Osteocyte (in vitro differentiated cells): ENCODE measurements at regions not wholly inside any gene's neighbourhood (a gene's known extent, or its start where the extent isn't known, plus 50 kb on each side); places are given as distances from the start of the nearest gene placed in this dataset.

Source experiments
- DNase-seq: peaks from one replicate; pipeline ENCODE4 v3.0.0; 2021; ENCODE audit warnings: mixed read lengths; ENCODE audit not compliant: unreplicated experiment; ENCODE audit errors: extremely low spot score
- H3K27ac Mint-ChIP-seq: one replicate; pipeline ENCODE4 v1.8.0; 2021; ENCODE audit warnings: mild to moderate bottlenecking, mixed read lengths; ENCODE audit not compliant: unreplicated experiment
- H3K27me3 Mint-ChIP-seq: one replicate; pipeline ENCODE4 v1.8.0; 2021; ENCODE audit warnings: mixed read lengths; ENCODE audit not compliant: unreplicated experiment
- H3K36me3 Mint-ChIP-seq: one replicate; pipeline ENCODE4 v1.8.0; 2021; ENCODE audit warnings: mixed read lengths; ENCODE audit not compliant: unreplicated experiment
- H3K4me1 Mint-ChIP-seq: one replicate; pipeline ENCODE4 v1.8.0; 2021; ENCODE audit warnings: mixed read lengths; ENCODE audit not compliant: unreplicated experiment
- H3K4me3 Mint-ChIP-seq: one replicate; pipeline ENCODE4 v1.8.0; 2021; ENCODE audit warnings: mild to moderate bottlenecking, moderate library complexity, mixed read lengths; ENCODE audit not compliant: unreplicated experiment
- H3K9me3 Mint-ChIP-seq: one replicate; pipeline ENCODE4 v1.8.0; 2021; ENCODE audit warnings: mixed read lengths; ENCODE audit not compliant: unreplicated experiment
- TF ChIP-seq, protein P1 (sequence below): fragments of 200-600 bp; sonication (generic); IDR thresholded peaks from 2 replicates; pipeline ENCODE4 v1.5.0; 2021; ENCODE audit warnings: antibody characterized with exemption, mild to moderate bottlenecking, moderate library complexity

DNA sequence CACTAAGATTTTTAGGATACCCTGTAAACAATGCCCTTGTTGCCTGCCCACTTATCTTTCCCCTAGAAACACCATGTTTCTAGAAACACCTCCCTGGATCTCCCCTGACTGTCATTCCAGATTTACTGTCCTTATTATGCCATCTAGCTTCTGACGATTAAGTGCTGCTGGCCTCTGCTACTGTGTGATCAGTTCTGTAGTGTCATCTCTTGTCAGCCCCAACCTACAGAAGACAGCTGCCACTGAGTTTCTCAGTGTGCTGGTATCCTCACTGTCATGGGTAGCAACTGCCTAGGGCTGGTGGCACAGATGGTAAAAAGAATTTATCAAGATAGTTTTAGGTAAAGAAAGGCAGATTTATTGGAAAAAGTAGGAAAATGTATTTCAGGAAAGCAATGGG is 68.7 kb upstream of the WWC2 start:
- Mint-ChIP-seq H3K9me3 (no peaks in the 10 kb centered on the region), H3K27ac (no peak overlapping the region), H3K4me3 (no peak overlapping the region), H3K27me3 (peaks cover 30% of the 10 kb centered on the region), H3K36me3 (no peaks in the 10 kb centered on the region), H3K4me1 (no peaks in the 10 kb centered on the region)
- TF ChIP-seq, protein P1, sequence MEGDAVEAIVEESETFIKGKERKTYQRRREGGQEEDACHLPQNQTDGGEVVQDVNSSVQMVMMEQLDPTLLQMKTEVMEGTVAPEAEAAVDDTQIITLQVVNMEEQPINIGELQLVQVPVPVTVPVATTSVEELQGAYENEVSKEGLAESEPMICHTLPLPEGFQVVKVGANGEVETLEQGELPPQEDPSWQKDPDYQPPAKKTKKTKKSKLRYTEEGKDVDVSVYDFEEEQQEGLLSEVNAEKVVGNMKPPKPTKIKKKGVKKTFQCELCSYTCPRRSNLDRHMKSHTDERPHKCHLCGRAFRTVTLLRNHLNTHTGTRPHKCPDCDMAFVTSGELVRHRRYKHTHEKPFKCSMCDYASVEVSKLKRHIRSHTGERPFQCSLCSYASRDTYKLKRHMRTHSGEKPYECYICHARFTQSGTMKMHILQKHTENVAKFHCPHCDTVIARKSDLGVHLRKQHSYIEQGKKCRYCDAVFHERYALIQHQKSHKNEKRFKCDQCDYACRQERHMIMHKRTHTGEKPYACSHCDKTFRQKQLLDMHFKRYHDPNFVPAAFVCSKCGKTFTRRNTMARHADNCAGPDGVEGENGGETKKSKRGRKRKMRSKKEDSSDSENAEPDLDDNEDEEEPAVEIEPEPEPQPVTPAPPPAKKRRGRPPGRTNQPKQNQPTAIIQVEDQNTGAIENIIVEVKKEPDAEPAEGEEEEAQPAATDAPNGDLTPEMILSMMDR, result no peak
- no peak for DNase-seq

DNA sequence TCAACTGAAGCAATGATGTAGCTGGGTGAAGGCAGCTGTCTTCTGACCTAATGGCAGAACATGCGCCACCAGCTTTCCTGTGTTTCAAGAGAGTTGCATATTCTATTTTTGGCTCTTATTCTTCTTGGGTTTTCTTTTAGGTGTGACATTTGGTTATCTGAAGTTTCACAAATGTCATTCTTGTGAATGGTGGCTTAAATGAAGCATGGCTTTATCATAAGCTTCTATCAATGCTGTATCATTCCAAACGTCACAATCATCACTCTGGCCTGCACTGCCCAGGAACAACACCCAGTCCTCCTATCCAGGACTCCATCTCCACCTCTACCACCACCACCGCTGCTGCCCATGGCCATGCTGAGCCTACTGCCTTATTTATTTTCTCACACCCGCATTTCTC is 69.7 kb upstream of the WWC2 start:
- no peaks in the 10 kb centered on the region for H3K4me1 Mint-ChIP-seq
- no peak overlapping the region for H3K27ac Mint-ChIP-seq
- no peak overlapping the region for H3K4me3 Mint-ChIP-seq
- no peak for DNase-seq
- TF ChIP-seq, protein P1, result no peak
- no peaks in the 10 kb centered on the region for H3K36me3 Mint-ChIP-seq
- peaks cover 35% of the 10 kb centered on the region for H3K27me3 Mint-ChIP-seq
- no peaks in the 10 kb centered on the region for H3K9me3 Mint-ChIP-seq

DNA sequence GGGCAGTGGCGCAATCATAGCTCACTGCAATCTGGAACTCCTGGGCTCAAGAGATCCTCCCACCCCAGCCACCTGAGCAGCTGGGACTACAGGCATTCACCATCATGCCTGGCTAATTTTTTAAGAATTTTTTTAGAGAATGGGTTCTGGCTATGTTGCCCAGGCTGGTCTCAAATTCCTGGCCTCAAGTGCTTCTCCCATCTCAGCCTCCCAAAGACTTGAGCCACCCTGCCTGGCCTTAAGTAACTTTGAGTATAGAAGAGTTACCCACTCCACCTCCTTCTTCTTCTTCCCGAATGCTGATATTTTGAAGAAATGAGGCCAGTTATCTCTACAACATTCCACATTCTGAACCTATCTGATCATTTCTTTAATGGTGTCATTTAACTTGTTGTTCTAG is 72.4 kb upstream of the WWC2 start:
- H3K36me3 Mint-ChIP-seq, result no peaks in the 10 kb centered on the region
- no peak overlapping the region for H3K4me3 Mint-ChIP-seq
- H3K27ac Mint-ChIP-seq, result no peak overlapping the region
- TF ChIP-seq, protein P1, result no peak
- no peak for DNase-seq
- H3K9me3 Mint-ChIP-seq, result no peaks in the 10 kb centered on the region
- H3K27me3 Mint-ChIP-seq, result peaks cover 38% of the 10 kb centered on the region
- no peaks in the 10 kb centered on the region for H3K4me1 Mint-ChIP-seq

DNA sequence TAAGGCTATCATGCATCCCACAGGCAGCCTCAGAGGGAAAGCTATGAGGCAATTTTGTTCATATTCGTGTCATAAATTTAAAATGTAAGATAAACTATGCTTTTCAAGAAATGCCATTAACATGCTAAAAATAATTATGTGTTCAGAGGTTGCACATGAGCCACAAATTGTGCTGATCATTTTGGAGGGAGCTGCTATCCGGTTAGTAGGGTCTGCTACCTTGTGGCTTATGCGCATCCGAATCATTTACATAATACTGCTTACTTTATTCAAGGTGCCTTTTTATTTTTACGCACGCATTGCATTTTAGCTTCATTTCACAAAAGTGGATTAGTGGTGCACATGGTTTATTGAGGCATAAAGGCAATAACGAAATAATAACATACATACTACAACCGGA is 76.4 kb upstream of the WWC2 start:
- no peaks in the 10 kb centered on the region for H3K9me3 Mint-ChIP-seq
- no peaks in the 10 kb centered on the region for H3K4me1 Mint-ChIP-seq
- no peak overlapping the region for H3K27ac Mint-ChIP-seq
- H3K36me3 Mint-ChIP-seq, result no peaks in the 10 kb centered on the region
- DNase-seq, result no peak
- H3K4me3 Mint-ChIP-seq, result no peak overlapping the region
- H3K27me3 Mint-ChIP-seq, result peaks cover 53% of the 10 kb centered on the region
- TF ChIP-seq, protein P1, result no peak

DNA sequence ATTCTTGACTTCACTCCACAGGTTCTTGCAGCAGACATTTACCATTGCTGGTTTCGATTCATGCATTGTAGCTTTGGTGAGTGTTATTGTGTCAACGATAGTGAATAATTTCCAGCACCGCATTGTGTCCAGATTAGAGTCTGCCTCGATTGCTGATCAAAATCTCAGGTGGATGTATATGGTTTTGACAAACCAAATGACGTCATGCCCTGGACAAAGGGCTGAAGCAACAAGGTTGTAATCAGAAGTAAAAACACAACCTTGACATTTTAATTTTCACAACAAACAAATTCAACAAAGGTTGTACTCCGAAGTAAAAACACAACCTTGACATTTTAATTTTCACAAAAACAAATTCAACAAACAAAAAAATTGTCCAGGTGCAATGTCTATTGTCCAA is 81.1 kb upstream of the WWC2 start:
- Mint-ChIP-seq H3K4me1 (no peaks in the 10 kb centered on the region), H3K4me3 (no peak overlapping the region), H3K36me3 (no peaks in the 10 kb centered on the region), H3K27me3 (peaks cover 49% of the 10 kb centered on the region), H3K9me3 (no peaks in the 10 kb centered on the region), H3K27ac (no peak overlapping the region)
- TF ChIP-seq, protein P1, result no peak
- no peak for DNase-seq
